ENCODE measurements at regions not wholly inside any gene's neighbourhood (a gene's known extent, or its start where the extent isn't known, plus 50 kb on each side); places are given as distances from the start of the nearest gene placed in this dataset.

- Histone ChIP-seq H3K4me3 (ENCODE audit: low read length) (no peak overlapping the region), H3K36me3 (ENCODE audit: control insufficient read depth in 2 of 3, insufficient read depth in 3 of 3, low read length in 3 of 3) (no peaks in the 10 kb centered on the region), H3K27ac (ENCODE audit: low read depth, low read length) (no peak overlapping the region), H3K27me3 (ENCODE audit: control insufficient read depth in 2 of 2, insufficient read depth in 2 of 2, low read length in 2 of 2) (no peaks in the 10 kb centered on the region), H3K9me3 (ENCODE audit: control insufficient read depth in 2 of 3, low read length in 3 of 3) (no peaks in the 10 kb centered on the region), H3K4me1 (ENCODE audit: control insufficient read depth in 2 of 2, insufficient read depth in 2 of 2, low read length in 2 of 2) (no peaks in the 10 kb centered on the region)
- intact Hi-C loops (cut with micrococcal nuclease) = no loop called here
- H3K27ac Mint-ChIP-seq = no peak overlapping the region
- no peak overlapping the region for H3K4me3 Mint-ChIP-seq
- ATAC-seq (no peak), DNase-seq (no peak)
- POLR2A ChIA-PET = no interaction called here
- H3K4me1 Mint-ChIP-seq = no peaks in the 10 kb centered on the region
- no peaks in the 10 kb centered on the region for H3K27me3 Mint-ChIP-seq
- CTCF ChIA-PET = no interaction called here
- H3K36me3 Mint-ChIP-seq = peaks cover 0 to 4% (median 0%) of the 10 kb centered on the region in 5 donors
- H3K9me3 Mint-ChIP-seq = peaks cover 0 to 24% (median 5%) of the 10 kb centered on the region in 11 donors
Measured at GRCh38 chr5:60101573-60101972, 208.0 kb upstream of the PDE4D start.

DNA sequence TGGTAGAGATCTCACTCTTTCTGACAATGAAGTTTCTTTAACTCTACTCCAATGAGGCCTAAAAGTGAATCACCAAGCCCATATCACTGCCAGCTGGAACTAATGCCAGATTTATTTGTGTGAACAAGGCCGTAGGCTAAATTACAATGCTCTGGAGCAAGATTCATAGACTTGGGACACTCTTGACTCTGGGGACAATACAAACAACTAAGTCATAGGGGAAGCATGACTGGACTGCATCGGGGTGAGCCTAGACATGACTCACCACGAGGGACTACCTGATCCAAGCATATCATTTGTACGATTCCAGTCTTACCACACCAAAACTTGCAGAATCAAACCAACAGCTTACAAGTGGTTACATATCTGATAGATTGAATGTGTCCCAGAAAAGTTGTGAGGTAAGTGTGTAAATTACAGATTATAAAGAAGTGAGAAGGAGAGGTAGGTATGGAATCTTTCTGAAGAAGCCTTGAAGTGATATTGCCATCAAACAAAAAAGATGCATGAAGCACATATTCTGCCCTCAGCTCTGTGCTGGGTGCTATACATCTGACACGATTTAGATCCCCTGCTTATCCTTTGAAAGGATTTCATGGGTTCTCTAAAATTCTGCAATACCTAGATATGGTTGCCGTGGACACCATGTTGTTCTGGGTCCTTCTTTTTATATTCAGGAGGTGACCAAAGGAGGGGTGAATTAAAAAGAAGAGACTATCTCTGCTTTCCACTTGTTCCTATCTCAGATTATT is 199.3 kb upstream of the PDE4D start:
- H3K27me3 Mint-ChIP-seq = no peaks in the 10 kb centered on the region
- no peak for ATAC-seq
- CTCF ChIA-PET = no interaction called here

GRCh38 chr5:60086583-60086982 is 193.1 kb upstream of the PDE4D start:
- Histone ChIP-seq H3K27me3 (ENCODE audit: control insufficient read depth in 2 of 2, insufficient read depth in 2 of 2, low read length in 2 of 2) (no peaks in the 10 kb centered on the region), H3K36me3 (ENCODE audit: control insufficient read depth in 2 of 3, insufficient read depth in 3 of 3, low read length in 3 of 3) (no peaks in the 10 kb centered on the region), H3K4me3 (ENCODE audit: low read length) (no peak overlapping the region), H3K9me3 (ENCODE audit: control insufficient read depth in 2 of 3, low read length in 3 of 3) (peaks cover 0 to 3% (median 0%) of the 10 kb centered on the region in 3 experiments), H3K4me1 (ENCODE audit: control insufficient read depth in 2 of 2, insufficient read depth in 2 of 2, low read length in 2 of 2) (no peaks in the 10 kb centered on the region), H3K27ac (ENCODE audit: low read depth, low read length) (no peak overlapping the region)
- POLR2A ChIA-PET = no interaction called here
- Mint-ChIP-seq H3K9me3 (peaks cover 5 to 53% (median 13%) of the 10 kb centered on the region in 11 donors), H3K4me1 (no peaks in the 10 kb centered on the region), H3K36me3 (no peaks in the 10 kb centered on the region), H3K27me3 (peaks cover 0 to 4% (median 0%) of the 10 kb centered on the region in 5 donors), H3K27ac (no peak overlapping the region), H3K4me3 (no peak overlapping the region)
- ATAC-seq (no peak), DNase-seq (no peak)
- CTCF ChIA-PET = no interaction called here
- intact Hi-C loops (cut with micrococcal nuclease) = no loop called here

More for the DNA sequence above, 199.3 kb upstream of the PDE4D start:
- Mint-ChIP-seq H3K27ac (no peak overlapping the region), H3K36me3 (no peaks in the 10 kb centered on the region), H3K4me3 (no peak overlapping the region), H3K4me1 (no peaks in the 10 kb centered on the region), H3K9me3 (peaks cover 1 to 36% (median 7%) of the 10 kb centered on the region in 11 donors)
- Histone ChIP-seq H3K27ac (ENCODE audit: low read depth, low read length) (no peak overlapping the region), H3K27me3 (ENCODE audit: control insufficient read depth in 2 of 2, insufficient read depth in 2 of 2, low read length in 2 of 2) (no peaks in the 10 kb centered on the region), H3K4me1 (ENCODE audit: control insufficient read depth in 2 of 2, insufficient read depth in 2 of 2, low read length in 2 of 2) (no peaks in the 10 kb centered on the region), H3K4me3 (ENCODE audit: low read length) (no peak overlapping the region), H3K36me3 (ENCODE audit: control insufficient read depth in 2 of 3, insufficient read depth in 3 of 3, low read length in 3 of 3) (no peaks in the 10 kb centered on the region), H3K9me3 (ENCODE audit: control insufficient read depth in 2 of 3, low read length in 3 of 3) (no peaks in the 10 kb centered on the region)
- no peak for DNase-seq
- POLR2A ChIA-PET = no interaction called here
- intact Hi-C loops (cut with micrococcal nuclease) = no loop called here

DNA sequence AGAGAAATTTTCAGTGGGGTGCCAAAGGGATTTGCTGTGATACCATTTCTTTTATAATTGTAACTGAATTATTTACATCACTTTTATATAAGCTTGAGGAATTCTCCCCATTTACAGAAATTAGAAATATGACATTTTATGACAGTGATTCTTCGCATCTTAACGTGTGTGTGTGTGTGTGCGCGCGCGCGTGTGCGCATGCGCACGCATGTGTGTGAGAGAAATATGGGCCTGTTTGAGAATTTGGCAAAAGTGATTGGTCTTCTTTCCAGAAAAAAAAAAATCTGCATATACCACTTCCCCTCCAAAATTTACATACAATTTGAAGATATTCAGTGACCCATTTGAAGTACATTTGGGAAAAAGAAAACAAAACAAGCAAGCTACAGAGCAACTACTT is 190.7 kb upstream of the PDE4D start:
- ATAC-seq (no peak), DNase-seq (no peak)
- CTCF ChIA-PET = no interaction called here
- Histone ChIP-seq H3K27me3 (ENCODE audit: control insufficient read depth in 2 of 2, insufficient read depth in 2 of 2, low read length in 2 of 2) (no peaks in the 10 kb centered on the region), H3K4me1 (ENCODE audit: control insufficient read depth in 2 of 2, insufficient read depth in 2 of 2, low read length in 2 of 2) (no peaks in the 10 kb centered on the region), H3K4me3 (ENCODE audit: low read length) (no peak overlapping the region), H3K36me3 (ENCODE audit: control insufficient read depth in 2 of 3, insufficient read depth in 3 of 3, low read length in 3 of 3) (no peaks in the 10 kb centered on the region), H3K9me3 (ENCODE audit: control insufficient read depth in 2 of 3, low read length in 3 of 3) (peaks cover 0 to 3% (median 0%) of the 10 kb centered on the region in 3 experiments), H3K27ac (ENCODE audit: low read depth, low read length) (no peak overlapping the region)
- Mint-ChIP-seq H3K27ac (no peak overlapping the region), H3K36me3 (no peaks in the 10 kb centered on the region), H3K27me3 (peaks cover 0 to 4% (median 0%) of the 10 kb centered on the region in 5 donors), H3K4me1 (no peaks in the 10 kb centered on the region), H3K4me3 (no peak overlapping the region), H3K9me3 (peaks cover 4 to 61% (median 12%) of the 10 kb centered on the region in 11 donors)
- POLR2A ChIA-PET = no interaction called here
- intact Hi-C loops (cut with micrococcal nuclease) = no loop called here

DNA sequence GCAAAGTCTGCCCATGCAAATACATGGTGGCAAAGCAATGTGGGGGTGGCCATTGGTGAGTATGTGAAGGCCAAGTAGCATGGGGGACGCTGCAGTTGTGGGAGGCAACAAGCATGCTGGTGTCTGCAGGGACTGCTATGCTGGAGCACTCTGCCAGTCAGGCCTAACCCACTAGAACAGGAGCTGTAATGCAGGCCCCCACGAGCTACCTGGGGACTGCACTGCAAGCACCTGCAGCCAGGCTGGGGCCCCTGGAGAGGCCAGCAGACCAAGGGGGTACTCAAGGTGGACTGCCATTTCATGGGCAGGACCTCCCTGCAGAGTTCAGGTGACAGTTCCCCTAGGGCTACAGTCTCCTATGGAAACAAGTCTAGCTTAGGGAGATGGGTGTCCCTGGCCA is 183.8 kb upstream of the PDE4D start:
- DNase-seq (no peak), ATAC-seq (no peak)
- Mint-ChIP-seq H3K9me3 (peaks cover 5 to 61% (median 15%) of the 10 kb centered on the region in 11 donors), H3K4me3 (no peak overlapping the region), H3K36me3 (peaks cover 0 to 3% (median 0%) of the 10 kb centered on the region in 5 donors), H3K4me1 (no peaks in the 10 kb centered on the region), H3K27ac (no peak overlapping the region), H3K27me3 (no peaks in the 10 kb centered on the region)
- Histone ChIP-seq H3K27ac (ENCODE audit: low read depth, low read length) (no peak overlapping the region), H3K27me3 (ENCODE audit: control insufficient read depth in 2 of 2, insufficient read depth in 2 of 2, low read length in 2 of 2) (no peaks in the 10 kb centered on the region), H3K4me3 (ENCODE audit: low read length) (no peak overlapping the region), H3K4me1 (ENCODE audit: control insufficient read depth in 2 of 2, insufficient read depth in 2 of 2, low read length in 2 of 2) (no peaks in the 10 kb centered on the region), H3K36me3 (ENCODE audit: control insufficient read depth in 2 of 3, insufficient read depth in 3 of 3, low read length in 3 of 3) (no peaks in the 10 kb centered on the region), H3K9me3 (ENCODE audit: control insufficient read depth in 2 of 3, low read length in 3 of 3) (peaks cover 0 to 4% (median 0%) of the 10 kb centered on the region in 3 experiments)
- CTCF ChIA-PET = no interaction called here
- intact Hi-C loops (cut with micrococcal nuclease) = no loop called here
- POLR2A ChIA-PET = no interaction called here

- Mint-ChIP-seq H3K9me3 (peaks cover 5 to 65% (median 15%) of the 10 kb centered on the region in 11 donors), H3K27me3 (no peaks in the 10 kb centered on the region), H3K27ac (no peak overlapping the region), H3K4me3 (no peak overlapping the region), H3K4me1 (no peaks in the 10 kb centered on the region), H3K36me3 (peaks cover 0 to 3% (median 0%) of the 10 kb centered on the region in 5 donors)
- H3K27ac ChIP-seq (ENCODE audit: low read depth, low read length) = no peak overlapping the region
- H3K27me3 ChIP-seq (ENCODE audit: control insufficient read depth in 2 of 2, insufficient read depth in 2 of 2, low read length in 2 of 2) = no peaks in the 10 kb centered on the region
- no peak for ATAC-seq
- ChIA-PET CTCF (no interaction called here), POLR2A (no interaction called here)
- H3K4me3 ChIP-seq (ENCODE audit: low read length) = no peak overlapping the region
- no peaks in the 10 kb centered on the region for H3K4me1 ChIP-seq (ENCODE audit: control insufficient read depth in 2 of 2, insufficient read depth in 2 of 2, low read length in 2 of 2)
- H3K36me3 ChIP-seq (ENCODE audit: control insufficient read depth in 2 of 3, insufficient read depth in 3 of 3, low read length in 3 of 3) = no peaks in the 10 kb centered on the region
- DNase-seq = no peak
- peaks cover 0 to 4% (median 0%) of the 10 kb centered on the region in 3 experiments for H3K9me3 ChIP-seq (ENCODE audit: control insufficient read depth in 2 of 3, low read length in 3 of 3)
- intact Hi-C loops (cut with micrococcal nuclease) = no loop called here
Measured at GRCh38 chr5:60076746-60077145, 183.2 kb upstream of the PDE4D start.

DNA sequence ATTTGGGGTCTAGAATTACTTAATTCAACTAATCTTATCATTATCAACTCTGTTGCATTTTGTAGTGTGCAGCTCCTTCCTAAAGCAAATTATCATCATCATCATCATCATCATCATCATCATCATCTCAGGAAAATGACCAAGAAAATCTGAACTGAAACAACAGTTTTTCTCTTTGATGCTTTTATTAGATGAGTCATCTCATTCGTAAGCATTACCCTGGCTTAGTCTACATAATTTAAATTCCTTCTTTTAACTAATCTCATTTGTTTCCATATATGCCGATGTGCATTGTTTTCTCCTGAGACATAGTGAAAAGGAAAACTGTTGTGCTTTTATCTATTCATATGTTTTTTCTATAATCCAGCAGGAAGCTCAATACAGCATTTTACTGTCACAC is 173.0 kb upstream of the PDE4D start:
- POLR2A ChIA-PET = no interaction called here

More for the DNA sequence above, 173.0 kb upstream of the PDE4D start:
- Mint-ChIP-seq H3K9me3 (peaks cover 4 to 19% (median 8%) of the 10 kb centered on the region in 11 donors), H3K4me3 (no peak overlapping the region), H3K4me1 (no peaks in the 10 kb centered on the region), H3K27ac (no peak overlapping the region), H3K27me3 (no peaks in the 10 kb centered on the region), H3K36me3 (no peaks in the 10 kb centered on the region)
- H3K27me3 ChIP-seq (ENCODE audit: control insufficient read depth in 2 of 2, insufficient read depth in 2 of 2, low read length in 2 of 2) = no peaks in the 10 kb centered on the region
- no peaks in the 10 kb centered on the region for H3K36me3 ChIP-seq (ENCODE audit: control insufficient read depth in 2 of 3, insufficient read depth in 3 of 3, low read length in 3 of 3)
- no peak overlapping the region for H3K4me3 ChIP-seq (ENCODE audit: low read length)
- H3K27ac ChIP-seq (ENCODE audit: low read depth, low read length) = no peak overlapping the region
- CTCF ChIA-PET = no interaction called here
- no peak for DNase-seq
- ATAC-seq = no peak
- H3K4me1 ChIP-seq (ENCODE audit: control insufficient read depth in 2 of 2, insufficient read depth in 2 of 2, low read length in 2 of 2) = no peaks in the 10 kb centered on the region
- no peaks in the 10 kb centered on the region for H3K9me3 ChIP-seq (ENCODE audit: control insufficient read depth in 2 of 3, low read length in 3 of 3)
- intact Hi-C loops (cut with micrococcal nuclease) = no loop called here
